Brain pericyte (primary cell): ENCODE measurements at regions not wholly inside any gene's neighbourhood (a gene's known extent, or its start where the extent isn't known, plus 50 kb on each side); places are given as distances from the start of the nearest gene placed in this dataset.
"Not testable (repeated sequence)": the region's sequence is repeated elsewhere in the genome, so short reads cannot be mapped to it uniquely, and the experiment has no call there.

Experiments used
- DNase-seq: peaks from one replicate; pipeline ENCODE4 v3.0.0-alpha.2; 2012; ENCODE audit warnings: low read depth, low spot score

DNA sequence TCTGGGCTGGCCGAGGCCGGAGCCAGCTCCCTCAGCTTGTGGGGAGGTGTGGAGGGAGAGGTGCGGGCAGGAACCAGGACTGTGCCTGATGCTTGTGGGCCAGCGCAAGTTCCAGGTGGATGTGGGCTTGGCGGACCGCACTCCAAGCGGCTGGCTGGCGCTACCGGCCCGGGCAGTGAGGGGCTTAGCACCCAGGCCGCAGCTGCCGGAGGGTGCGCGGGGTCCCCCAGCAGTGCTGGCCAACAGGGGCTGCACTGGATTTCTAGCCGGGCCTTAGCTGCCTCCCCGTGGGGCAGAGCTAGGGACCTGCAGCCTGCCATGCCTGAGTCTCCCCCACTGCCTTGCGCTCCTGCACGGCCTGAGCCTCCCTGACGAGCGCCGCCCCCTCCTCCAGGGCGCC, 242.8 kb downstream of the CCSER2 start:
- DNase-seq: no peak

- DNase-seq: no peak
These were observed 245.7 kb downstream of the CCSER2 start for GRCh38 chr10:84574102-84574501.

GRCh38 chr10:84581976-84582375, 253.6 kb downstream of the CCSER2 start:
- no peak for DNase-seq

GRCh38 chr10:84583501-84583900, 255.1 kb downstream of the CCSER2 start:
- no peak for DNase-seq

DNA sequence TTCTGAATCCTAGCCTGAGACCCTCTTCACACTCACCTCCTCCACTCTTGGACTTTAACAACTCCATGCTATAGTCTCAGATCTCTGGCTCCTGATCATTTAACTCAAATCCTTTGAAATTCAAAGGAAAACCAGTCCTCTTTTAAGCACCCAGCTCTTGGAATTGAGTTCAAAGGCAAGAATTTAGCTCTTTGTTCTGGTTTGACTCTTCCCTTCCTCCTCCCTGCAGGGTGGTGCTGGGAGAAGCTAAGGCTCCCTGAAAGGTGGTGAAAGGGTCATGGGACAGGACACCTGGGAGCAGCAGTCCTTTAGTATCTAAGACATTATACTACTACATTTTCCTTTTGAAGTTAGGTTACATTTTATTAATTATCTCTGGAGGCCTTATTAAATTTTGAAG, 259.4 kb downstream of the CCSER2 start:
- no peak for DNase-seq

DNA sequence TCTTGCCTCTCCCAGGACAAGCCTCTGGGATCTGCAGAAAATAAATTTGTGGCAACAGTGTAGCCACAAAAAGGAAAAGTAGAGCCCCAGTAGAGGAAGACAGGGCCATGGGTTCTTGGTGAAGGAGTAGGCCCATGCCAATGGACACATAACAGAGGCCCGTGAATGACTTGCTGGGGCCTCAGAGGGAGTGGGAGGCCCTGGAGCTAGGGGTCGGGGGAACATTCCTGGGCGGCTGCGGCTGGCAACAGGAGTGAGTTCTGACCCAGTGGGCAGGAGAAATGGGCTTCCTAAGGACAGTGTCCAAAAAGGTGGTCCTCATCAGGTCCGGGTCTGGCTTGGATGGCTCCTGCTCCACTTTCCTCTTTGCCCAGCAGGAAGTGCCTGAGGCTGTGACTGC, 260.0 kb downstream of the CCSER2 start:
- no peak for DNase-seq

- DNase-seq: no peak
These were observed 260.6 kb downstream of the CCSER2 start for GRCh38 chr10:84588971-84589370.

DNA sequence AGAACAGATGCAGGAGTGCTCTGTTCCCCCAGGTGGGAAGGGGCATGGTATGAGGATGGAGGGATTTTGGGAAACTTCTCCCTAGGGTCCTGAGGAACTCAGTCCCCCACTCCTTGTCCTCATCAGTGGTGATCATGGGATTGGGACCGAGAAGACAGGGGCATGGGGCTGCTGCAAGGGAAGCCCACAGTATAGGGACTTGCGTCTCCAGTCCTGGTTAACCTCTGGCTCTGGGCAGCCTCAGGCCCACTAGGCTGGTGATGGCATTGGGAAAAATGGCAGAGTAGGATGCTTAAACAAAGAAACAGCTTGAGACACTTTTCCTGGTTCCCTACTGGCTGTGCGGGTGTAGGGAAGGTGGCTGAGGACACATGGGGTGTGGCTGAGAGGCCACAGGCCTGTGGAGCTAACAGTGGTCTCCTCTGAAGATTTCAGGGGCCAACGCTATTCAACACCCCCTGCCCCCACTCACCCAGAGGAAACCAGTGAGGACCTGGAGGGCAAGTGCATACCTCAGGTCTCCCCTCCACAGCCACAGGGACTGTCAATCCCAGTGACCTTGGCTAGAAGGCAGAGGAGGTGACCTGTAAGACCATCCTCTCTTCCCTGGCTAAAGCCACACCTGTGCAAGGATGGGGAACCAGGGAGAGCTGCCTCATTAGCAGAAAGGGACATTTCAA, 261.3 kb downstream of the CCSER2 start:
- no peak for DNase-seq

DNA sequence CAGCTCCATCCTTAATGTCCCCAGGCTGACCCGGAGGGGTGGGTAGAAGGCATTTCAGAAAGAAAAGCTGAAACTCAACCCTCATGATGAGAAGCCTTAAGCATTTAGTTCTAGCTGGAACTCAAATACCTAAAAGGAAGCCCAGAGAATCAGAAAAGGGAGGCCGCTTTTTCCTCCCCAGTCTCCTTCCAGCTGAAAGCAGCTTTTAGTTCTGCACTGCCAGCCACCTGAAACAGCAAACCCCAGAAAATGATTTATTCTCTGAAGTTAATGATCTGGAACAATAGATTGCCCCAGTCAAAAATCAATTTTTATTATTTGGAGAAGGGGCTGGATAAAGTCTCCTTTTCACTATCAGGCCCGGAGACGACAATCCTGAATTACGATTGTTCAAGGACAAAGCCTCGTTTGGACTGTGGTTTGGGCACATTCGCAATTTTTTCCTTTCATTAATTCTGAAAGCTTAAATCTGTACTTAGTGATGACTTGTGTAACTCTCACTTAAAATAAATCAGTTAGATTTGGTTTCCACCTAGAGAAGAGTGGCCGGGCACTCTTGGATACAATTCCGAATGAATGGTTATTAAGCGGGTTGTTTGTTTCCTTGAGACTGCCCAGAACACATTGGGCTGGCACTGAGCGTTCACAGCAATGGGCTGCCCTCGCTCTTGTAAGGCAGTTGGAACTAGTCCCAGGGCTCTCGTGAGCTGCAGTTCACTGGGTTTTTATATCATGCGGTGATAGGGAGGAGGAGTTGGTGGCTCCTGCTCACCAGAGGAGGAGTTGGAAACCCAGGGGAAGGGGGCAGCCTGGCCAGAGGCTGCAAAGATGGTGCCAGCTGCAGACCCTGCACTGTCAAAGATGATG, 262.2 kb downstream of the CCSER2 start:
- no peak for DNase-seq

GRCh38 chr10:84593506-84593905, 265.1 kb downstream of the CCSER2 start:
- DNase-seq: no peak

DNA sequence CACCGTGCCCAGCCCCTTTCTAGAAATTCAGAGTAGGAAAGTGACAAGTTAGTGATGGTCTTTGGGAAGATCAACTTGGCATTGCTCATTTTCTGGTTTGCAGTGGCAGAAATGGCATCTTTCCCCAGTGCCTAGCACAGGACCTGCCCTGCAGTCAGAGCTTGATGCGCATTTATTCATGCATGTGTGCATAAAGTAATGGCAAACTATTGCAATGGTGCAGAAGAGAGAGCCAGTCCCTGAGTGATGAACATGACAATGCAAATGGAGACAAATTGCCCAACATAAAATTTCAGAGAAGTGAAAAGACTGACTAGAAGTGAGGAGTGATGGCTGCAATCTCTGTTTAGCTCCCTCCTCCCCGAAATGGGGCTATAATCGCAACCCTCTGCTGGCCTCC, 268.2 kb downstream of the CCSER2 start:
- no peak for DNase-seq

GRCh38 chr10:84599254-84599653, 270.9 kb downstream of the CCSER2 start:
- no peak for DNase-seq

GRCh38 chr10:84600947-84601346, 272.6 kb downstream of the CCSER2 start:
- DNase-seq: no peak

DNA sequence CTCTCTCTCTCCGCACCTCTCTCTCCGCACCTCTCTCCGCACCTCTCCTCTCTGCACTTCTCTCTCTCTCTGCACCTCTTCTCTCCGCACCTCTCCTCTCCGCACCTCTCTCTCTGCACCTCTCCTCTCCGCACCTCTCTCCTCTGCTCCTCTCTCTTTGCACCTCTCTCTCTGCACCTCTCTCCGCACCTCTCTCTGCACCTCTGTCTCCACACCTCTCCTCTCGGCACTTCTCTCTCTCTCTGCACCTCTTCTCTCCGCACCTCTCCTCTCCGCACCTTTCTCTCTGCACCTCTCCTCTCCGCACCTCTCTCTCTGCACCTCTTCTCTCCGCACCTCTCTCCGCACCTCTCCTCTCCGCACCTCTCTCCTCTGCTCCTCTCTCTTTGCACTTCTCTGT, 274.2 kb downstream of the CCSER2 start:
- not testable (repeated sequence) for DNase-seq

- DNase-seq: no peak
These were observed 275.6 kb downstream of the CCSER2 start for GRCh38 chr10:84603971-84604370.

DNA sequence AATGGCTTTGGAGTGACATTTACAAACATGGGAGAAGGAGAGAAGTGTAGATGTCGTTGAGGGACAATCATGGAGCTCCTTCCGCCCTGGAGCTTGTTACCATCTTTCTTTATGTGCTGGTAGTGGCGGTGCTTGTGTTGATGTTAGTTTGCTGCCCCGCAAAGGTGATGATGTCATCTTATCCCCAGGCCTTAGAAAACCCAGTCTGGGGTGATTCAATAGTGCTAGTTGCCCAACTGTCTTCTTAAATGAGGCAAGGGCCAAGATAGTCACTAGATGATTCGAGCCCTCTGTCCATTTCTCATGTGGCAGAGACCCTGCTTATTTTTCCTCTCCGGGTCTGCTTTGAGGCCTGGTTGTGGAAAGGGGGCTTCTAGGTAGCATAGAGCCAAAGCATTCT, 277.4 kb downstream of the CCSER2 start:
- no peak for DNase-seq

DNA sequence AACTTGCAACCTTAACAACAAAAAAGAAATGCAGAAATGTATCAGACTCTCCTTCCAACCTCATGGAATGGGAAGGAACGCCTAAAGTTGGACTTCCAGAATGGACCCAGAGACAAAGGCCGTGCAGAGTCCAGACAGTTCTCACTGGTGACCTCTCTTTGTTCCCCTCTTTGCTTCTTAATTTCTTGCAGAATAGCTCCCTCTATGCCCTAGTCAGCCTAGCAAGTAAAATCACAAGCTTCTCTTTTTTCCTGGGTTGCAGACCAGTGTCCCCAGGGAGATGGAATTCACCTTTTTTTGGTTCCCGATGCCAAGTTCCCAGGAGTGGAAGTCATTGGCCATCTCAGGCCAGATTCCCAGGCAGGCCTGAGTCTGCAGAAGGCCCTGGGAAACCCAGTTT, 278.0 kb downstream of the CCSER2 start:
- DNase-seq: no peak

GRCh38 chr10:84607044-84607443, 278.7 kb downstream of the CCSER2 start:
- no peak for DNase-seq

DNA sequence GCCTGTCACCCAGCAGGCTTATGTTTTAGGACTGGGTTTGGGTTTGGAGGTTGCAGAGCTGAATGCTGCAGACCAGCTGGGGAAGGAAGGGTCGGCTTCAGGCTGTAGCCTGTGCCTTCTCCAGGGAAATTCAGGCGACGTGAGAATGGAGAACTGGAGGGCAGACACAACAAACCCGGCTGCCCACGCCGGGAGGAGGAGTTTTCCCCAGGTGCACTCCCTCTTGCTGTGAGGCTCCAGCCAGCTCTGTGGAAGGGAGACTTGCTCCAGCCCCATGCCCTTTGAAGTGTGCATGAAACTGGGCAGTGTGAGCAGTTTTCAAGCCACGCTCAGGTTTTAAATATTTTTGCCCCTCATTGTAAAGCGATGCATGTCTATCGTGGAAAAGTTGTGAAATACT, 279.1 kb downstream of the CCSER2 start:
- no peak for DNase-seq

- no peak for DNase-seq
These were observed 279.7 kb downstream of the CCSER2 start for GRCh38 chr10:84608126-84608525.

GRCh38 chr10:84613336-84614021, 285.1 kb downstream of the CCSER2 start:
- no peak for DNase-seq

DNA sequence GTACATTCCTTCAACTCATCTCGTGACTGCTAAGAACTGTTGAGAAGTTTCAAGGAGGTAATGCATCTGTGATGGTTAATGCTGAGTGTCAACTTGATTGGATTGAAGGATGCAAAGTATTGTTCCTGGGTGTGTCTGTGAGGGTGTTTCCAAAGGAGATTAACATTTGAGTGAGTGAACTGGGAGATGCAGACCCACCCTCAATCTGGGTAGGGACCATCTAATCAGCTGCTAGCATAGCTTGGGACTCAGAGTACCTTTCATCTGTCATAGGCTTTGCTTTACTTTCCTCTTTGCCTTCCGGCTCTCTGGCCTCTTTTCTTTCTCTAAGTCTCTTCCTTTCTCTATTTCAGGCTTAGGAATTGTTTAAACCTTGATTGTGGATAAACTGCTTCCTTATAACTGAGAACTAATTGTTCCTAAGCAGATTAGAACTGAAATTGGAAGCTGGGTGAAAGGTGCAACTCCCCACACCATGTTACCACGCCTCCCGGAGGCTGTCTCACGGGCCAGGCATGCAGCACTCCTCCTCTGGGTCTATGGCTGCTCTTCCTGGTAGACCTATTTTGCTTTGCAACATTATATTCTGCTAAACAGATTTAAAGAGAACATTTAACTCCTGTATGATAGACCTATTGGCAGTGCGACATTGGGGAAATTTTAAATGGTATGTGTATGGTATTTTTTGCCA, 298.2 kb downstream of the CCSER2 start:
- no peak for DNase-seq
